HK-2 (cell line): ENCODE measurements at regions not wholly inside any gene's neighbourhood (a gene's known extent, or its start where the extent isn't known, plus 50 kb on each side); places are given as distances from the start of the nearest gene placed in this dataset.
A peak's percentile ranks its signal among the peaks of the same experiment; 100 is the strongest.

Experiments
- DNase-seq: peaks from one replicate; pipeline ENCODE4 v3.0.0-alpha.2; 2018; ENCODE audit not compliant: unreplicated experiment

DNA sequence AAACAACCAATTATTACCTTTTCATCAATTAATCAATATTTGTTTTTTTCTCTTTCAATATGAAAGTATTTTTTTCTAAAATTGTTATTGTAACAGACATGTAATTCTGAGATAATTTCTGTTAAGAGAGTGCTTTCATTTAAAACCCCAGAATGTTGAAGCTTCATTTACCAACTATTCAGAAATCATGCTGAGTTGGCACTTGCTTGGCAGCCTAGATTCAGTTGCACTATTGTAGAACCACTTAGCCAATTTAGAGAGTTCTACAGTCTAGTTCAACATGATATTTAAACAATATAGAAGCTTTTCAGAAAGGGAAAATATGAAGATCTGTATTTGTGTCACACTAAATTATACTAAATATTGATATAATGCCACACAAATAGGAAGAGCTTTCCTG is 56.1 kb upstream of the NKAIN2 start:
- no peak for DNase-seq

- peak; percentile 1 for DNase-seq
These were observed 57.8 kb upstream of the NKAIN2 start for GRCh38 chr6:123745895-123746294.

GRCh38 chr6:123744840-123745239 is 58.8 kb upstream of the NKAIN2 start:
- no peak for DNase-seq

DNA sequence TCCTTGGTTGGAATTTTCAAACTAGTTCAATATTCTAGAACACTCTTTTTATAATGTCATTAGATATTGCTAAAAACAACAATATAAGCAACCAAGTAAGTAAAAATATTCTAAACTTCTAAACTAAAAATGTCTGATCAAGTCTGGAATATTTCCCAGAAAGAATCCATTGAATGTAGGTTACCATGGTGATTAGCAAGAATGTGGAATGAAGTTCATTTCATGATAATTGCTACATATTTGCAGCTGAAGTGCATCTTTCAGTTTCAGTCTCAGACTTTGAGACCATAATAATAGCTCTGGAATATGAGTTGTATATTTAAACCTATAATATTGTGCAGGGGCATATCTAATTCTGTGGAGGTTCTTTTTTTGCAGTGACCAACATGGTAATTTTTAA is 61.0 kb upstream of the NKAIN2 start:
- no peak for DNase-seq

DNA sequence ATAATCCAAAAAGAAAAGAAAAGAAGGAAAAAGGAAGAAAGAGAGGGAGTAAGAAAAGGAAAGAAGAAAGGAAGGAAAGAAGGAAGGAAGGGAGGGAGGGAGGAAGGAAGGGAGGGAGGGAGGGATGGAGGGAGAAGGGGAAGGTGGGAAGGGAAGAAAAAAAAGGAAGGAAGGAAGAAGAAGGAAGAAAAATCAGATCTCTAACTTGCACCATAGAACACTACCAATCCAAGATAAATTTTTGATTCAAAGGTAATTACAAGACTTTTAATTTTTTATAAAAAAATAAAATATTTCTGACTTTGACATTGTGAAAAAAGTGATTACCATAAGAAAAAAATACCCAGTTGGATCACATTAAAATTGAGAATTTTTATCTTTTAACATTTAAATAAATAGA is 70.5 kb upstream of the NKAIN2 start:
- DNase-seq, result no peak

DNA sequence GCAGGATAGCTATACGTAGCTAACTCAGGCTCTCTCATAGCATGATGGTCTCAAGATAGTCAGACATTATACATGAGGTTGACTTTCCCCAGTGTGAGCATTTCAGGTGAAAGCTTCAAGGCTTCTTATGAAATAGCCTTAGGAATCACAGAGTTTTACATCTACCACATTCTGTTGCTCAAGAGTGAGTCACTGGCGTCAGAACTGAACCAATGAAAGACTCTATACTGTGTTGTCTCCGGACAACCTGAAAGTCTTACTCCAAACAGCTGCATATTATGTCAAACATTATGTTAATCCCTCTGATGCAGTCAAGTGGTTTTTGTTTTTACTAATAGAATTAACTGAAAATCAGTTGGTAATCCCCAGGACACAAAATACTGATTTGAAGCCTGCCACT is 79.8 kb upstream of the TRDN start:
- no peak for DNase-seq

DNA sequence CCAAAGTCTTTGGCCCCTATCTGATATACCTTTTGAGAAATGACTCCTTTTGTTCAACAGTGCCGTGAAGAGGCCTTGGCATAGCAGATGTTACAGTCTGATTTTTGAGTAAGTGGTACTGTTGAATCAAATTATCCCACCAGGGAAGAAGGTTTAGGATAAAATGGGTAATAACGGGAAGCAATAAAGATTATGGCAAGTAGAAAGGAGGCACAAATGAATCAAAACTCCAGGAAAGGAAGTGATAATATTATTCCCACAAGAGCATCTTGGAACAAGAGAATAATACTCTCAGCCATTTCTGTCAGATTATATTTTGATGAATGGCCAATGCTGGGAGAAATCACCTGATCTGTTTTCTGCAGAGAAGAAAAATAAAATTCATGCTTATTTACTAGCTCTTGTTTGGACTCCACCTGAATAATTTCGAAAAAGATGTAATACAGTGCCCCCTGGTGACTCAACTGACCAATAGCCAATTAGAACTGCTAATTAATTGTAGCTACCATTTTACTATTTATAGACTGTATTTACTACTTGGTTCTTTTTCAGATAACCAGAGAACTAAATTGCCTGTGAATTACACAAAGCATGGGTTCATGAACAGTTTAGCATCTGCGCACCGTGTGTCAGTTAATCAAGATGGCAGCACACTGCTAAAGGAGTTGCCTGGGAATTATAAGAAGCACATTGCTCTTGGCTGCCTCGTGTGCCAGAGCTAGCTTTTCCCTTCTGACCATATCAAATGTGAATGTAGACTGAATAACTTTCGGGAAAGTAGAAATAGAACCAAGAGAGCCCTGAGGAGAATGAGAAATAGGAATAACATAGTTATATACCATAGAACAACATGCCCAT is 78.5 kb upstream of the TRDN start:
- peak; percentile 1 for DNase-seq

- no peak for DNase-seq
These were observed 76.1 kb upstream of the TRDN start for GRCh38 chr6:123712831-123713230.

DNA sequence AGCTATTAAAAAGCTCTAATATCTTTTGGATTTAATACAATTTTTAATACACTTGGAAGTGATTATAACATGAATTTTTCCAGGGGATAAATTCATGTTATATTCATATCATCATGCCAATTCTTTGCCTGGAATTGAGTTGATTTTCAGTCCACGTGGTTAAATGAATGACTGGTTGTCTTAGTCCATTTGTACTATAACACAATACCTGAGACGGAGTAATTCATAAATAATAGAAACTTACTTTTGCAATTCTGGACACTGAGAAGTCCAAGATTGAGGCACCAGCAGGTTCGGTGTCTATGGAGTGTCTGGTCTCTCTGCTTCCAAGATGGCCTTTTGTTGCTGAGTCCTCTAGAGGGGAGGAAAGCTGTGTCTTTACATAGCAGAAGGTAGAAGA is 66.2 kb upstream of the TRDN start:
- no peak for DNase-seq

DNA sequence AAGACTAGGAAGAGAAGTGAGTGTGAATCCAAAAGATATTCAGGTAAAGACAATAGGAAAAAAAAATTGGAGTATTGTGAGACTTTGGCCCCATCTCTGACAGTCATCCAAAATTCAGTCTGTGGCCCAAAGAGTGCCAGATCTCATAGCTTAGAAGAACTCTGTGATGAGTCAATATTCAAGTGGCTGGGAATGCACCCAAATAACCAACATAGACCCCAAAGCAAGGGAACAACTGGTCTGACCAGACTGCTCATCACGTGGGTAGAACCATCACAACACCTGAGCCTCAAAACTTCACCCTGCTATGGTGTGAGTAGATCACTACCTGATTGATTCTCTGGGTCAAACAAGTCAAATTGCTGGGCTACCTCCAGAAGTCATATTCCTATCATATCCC is 51.1 kb upstream of the TRDN start:
- no peak for DNase-seq
